Urinary bladder (tissue), 3 donors: ENCODE measurements at regions not wholly inside any gene's neighbourhood (a gene's known extent, or its start where the extent isn't known, plus 50 kb on each side); places are given as distances from the start of the nearest gene placed in this dataset.
A peak's percentile ranks its signal among the peaks of the same experiment; 100 is the strongest.

Source experiments
- DNase-seq: peaks from one replicate; pipeline ENCODE4 v3.0.0-alpha.2; 2015; ENCODE audit errors: extremely low spot score
- H3K27ac ChIP-seq: one replicate; pipeline ENCODE4 v1.5.1; 2013; ENCODE audit warnings: low read depth, mild to moderate bottlenecking, moderate library complexity
- H3K36me3 ChIP-seq: one replicate; pipeline ENCODE4 v1.6.1; 2013; ENCODE audit warnings: mild to moderate bottlenecking, moderate library complexity; ENCODE audit not compliant: insufficient read depth
- H3K4me1 ChIP-seq: one replicate; pipeline ENCODE4 v1.6.1; 2013; ENCODE audit warnings: mild to moderate bottlenecking, moderate library complexity; ENCODE audit not compliant: insufficient read depth
- H3K4me3 ChIP-seq: one replicate; pipeline ENCODE4 v1.5.1; 2013; ENCODE audit warnings: low read depth, low read length
- WGBS: extraction: QIAGEN DNeasy Blood & Tissue Kit; methylation state at CpG from one replicate; pipeline ENCODE4 v1.1.7; 2013; 5-methylcytosine and 5-hydroxymethylcytosine counted together
- donor health status: healthy with polysubstance abuse.
- donor health status: healthy.

GRCh38 chr13:111967572-111968201, 99.3 kb upstream of the SOX1 start:
- 68% methylated on average over 8 of the region's 8 CpGs for WGBS
- Histone ChIP-seq H3K36me3 (no peaks in the 10 kb centered on the region), H3K4me3 (no peak overlapping the region), H3K27ac (no peak overlapping the region), H3K4me1 (no peaks in the 10 kb centered on the region)
- DNase-seq, result no peak

- H3K36me3 ChIP-seq, result no peaks in the 10 kb centered on the region
- no peak for DNase-seq
- 81% methylated on average over 12 of the region's 12 CpGs for WGBS
- H3K27ac ChIP-seq, result no peak overlapping the region
- no peaks in the 10 kb centered on the region for H3K4me1 ChIP-seq
- no peak overlapping the region for H3K4me3 ChIP-seq
Observed at GRCh38 chr13:111968336-111969010, 98.5 kb upstream of the SOX1 start.

- Histone ChIP-seq H3K36me3 (no peaks in the 10 kb centered on the region), H3K4me1 (no peaks in the 10 kb centered on the region), H3K4me3 (no peak overlapping the region), H3K27ac (no peak overlapping the region)
- no peak for DNase-seq
- WGBS, result 86% methylated on average over 9 of the region's 9 CpGs
Observed at GRCh38 chr13:111969551-111970135, 97.3 kb upstream of the SOX1 start.

- no peaks in the 10 kb centered on the region for H3K4me1 ChIP-seq
- 70% methylated on average over 18 of the region's 18 CpGs for WGBS
- no peak overlapping the region for H3K4me3 ChIP-seq
- no peak for DNase-seq
- H3K36me3 ChIP-seq, result no peaks in the 10 kb centered on the region
- H3K27ac ChIP-seq, result no peak overlapping the region
Observed at GRCh38 chr13:111970494-111971141, 96.3 kb upstream of the SOX1 start.

- Histone ChIP-seq H3K4me3 (no peak overlapping the region), H3K36me3 (no peaks in the 10 kb centered on the region), H3K4me1 (no peaks in the 10 kb centered on the region), H3K27ac (no peak overlapping the region)
- no peak for DNase-seq
- 47% methylated on average over 25 of the region's 25 CpGs for WGBS
Observed at GRCh38 chr13:111971891-111972780, 94.8 kb upstream of the SOX1 start.

- WGBS, result 30% methylated on average over 15 of the region's 15 CpGs
- Histone ChIP-seq H3K4me3 (no peak overlapping the region), H3K4me1 (no peaks in the 10 kb centered on the region), H3K27ac (no peak overlapping the region), H3K36me3 (no peaks in the 10 kb centered on the region)
- DNase-seq, result no peak
Observed at GRCh38 chr13:111973186-111973585, 93.8 kb upstream of the SOX1 start.

GRCh38 chr13:111973605-111974340, 93.2 kb upstream of the SOX1 start:
- WGBS, result 16% methylated on average over 16 of the region's 16 CpGs
- Histone ChIP-seq H3K36me3 (no peaks in the 10 kb centered on the region), H3K4me1 (no peaks in the 10 kb centered on the region), H3K4me3 (no peak overlapping the region), H3K27ac (no peak overlapping the region)
- DNase-seq, result peak; percentile 8

GRCh38 chr13:111974341-111974640, 92.7 kb upstream of the SOX1 start:
- Histone ChIP-seq H3K4me1 (no peaks in the 10 kb centered on the region), H3K27ac (no peak overlapping the region), H3K36me3 (no peaks in the 10 kb centered on the region), H3K4me3 (no peak overlapping the region)
- no peak for DNase-seq
- WGBS, result 45% methylated on average over 13 of the region's 13 CpGs

- H3K27ac ChIP-seq, result no peak overlapping the region
- WGBS, result 70% methylated on average over 48 of the region's 49 CpGs
- H3K4me3 ChIP-seq, result no peak overlapping the region
- no peaks in the 10 kb centered on the region for H3K4me1 ChIP-seq
- DNase-seq, result no peak
- no peaks in the 10 kb centered on the region for H3K36me3 ChIP-seq
Observed at GRCh38 chr13:111975539-111976473, 91.1 kb upstream of the SOX1 start.

GRCh38 chr13:111976474-111977178, 90.3 kb upstream of the SOX1 start:
- Histone ChIP-seq H3K4me1 (no peaks in the 10 kb centered on the region), H3K36me3 (no peaks in the 10 kb centered on the region), H3K27ac (no peak overlapping the region), H3K4me3 (no peak overlapping the region)
- DNase-seq, result peak; percentile 35
- WGBS, result 88% methylated on average over 17 of the region's 17 CpGs

- no peak overlapping the region for H3K27ac ChIP-seq
- WGBS, result 78% methylated on average over 13 of the region's 13 CpGs
- no peak for DNase-seq
Observed at GRCh38 chr13:111977179-111977506, 89.8 kb upstream of the SOX1 start.

GRCh38 chr13:111978546-111978945, 88.4 kb upstream of the SOX1 start:
- 32% methylated on average over 4 of the region's 4 CpGs for WGBS
- Histone ChIP-seq H3K27ac (no peak overlapping the region), H3K36me3 (no peaks in the 10 kb centered on the region), H3K4me3 (no peak overlapping the region), H3K4me1 (no peaks in the 10 kb centered on the region)
- DNase-seq, result no peak

More at GRCh38 chr13:111977179-111977506, 89.8 kb upstream of the SOX1 start:
- Histone ChIP-seq H3K4me1 (no peaks in the 10 kb centered on the region), H3K36me3 (no peaks in the 10 kb centered on the region), H3K4me3 (no peak overlapping the region)
